Left ventricle myocardium inferior (tissue), 1 donor: ENCODE measurements at regions not wholly inside any gene's neighbourhood (a gene's known extent, or its start where the extent isn't known, plus 50 kb on each side); places are given as distances from the start of the nearest gene placed in this dataset.

Experiments used
- DNase-seq: peaks from one replicate; pipeline ENCODE4 v3.0.0-alpha.2; 2020
- H3K27ac ChIP-seq: fragments of 200-600 bp; replicated peaks from 2 replicates; pipeline ENCODE4 v1.8.0; 2021
- H3K27me3 ChIP-seq: fragments of 200-600 bp; 2 replicates; pipeline ENCODE4 v1.8.0; 2021; ENCODE audit warnings: low read depth
- H3K36me3 ChIP-seq: fragments of 200-600 bp; 2 replicates; pipeline ENCODE4 v1.8.0; 2021
- H3K4me1 ChIP-seq: fragments of 200-600 bp; 2 replicates; pipeline ENCODE4 v1.8.0; 2021
- H3K4me3 ChIP-seq: fragments of 200-600 bp; 2 replicates; pipeline ENCODE4 v1.8.0; 2021; ENCODE audit warnings: mild to moderate bottlenecking, moderate library complexity
- H3K9me3 ChIP-seq: fragments of 200-600 bp; replicated peaks from 2 replicates; pipeline ENCODE4 v1.8.0; 2021
- CTCF ChIP-seq: fragments of 200-600 bp; IDR thresholded peaks from 2 replicates; pipeline ENCODE4 v1.8.0; 2021; ENCODE audit warnings: antibody characterized with exemption, mild to moderate bottlenecking, borderline replicate concordance
- intact Hi-C: fragments of 100-400 bp; cut with micrococcal nuclease; formaldehyde crosslinking; loops from one replicate; pipeline ENCODE4 v1.11.0; 2022
- donor health status: DM: no; HTN: yes; CAD: no; lungs with severe emphysema.

- intact Hi-C loops, result no loop called here
Measured at GRCh38 chr12:123091230-123092150, 59.4 kb downstream of the PITPNM2 start.

GRCh38 chr12:123089631-123090353 lies 61.1 kb downstream of the PITPNM2 start:
- H3K9me3 ChIP-seq, result peaks cover 7% of the 10 kb centered on the region
- no peaks in the 10 kb centered on the region for H3K27me3 ChIP-seq
- peaks cover 94% of the 10 kb centered on the region for H3K4me1 ChIP-seq
- no peaks in the 10 kb centered on the region for H3K36me3 ChIP-seq
- H3K27ac ChIP-seq, result peak overlapping the region; percentile 81
- intact Hi-C loops, result no loop called here
- no peak for DNase-seq
- no peak for TF ChIP-seq CTCF
- H3K4me3 ChIP-seq, result no peak overlapping the region

More at GRCh38 chr12:123091230-123092150, 59.4 kb downstream of the PITPNM2 start:
- Histone ChIP-seq H3K36me3 (no peaks in the 10 kb centered on the region), H3K27me3 (no peaks in the 10 kb centered on the region), H3K4me3 (no peak overlapping the region), H3K9me3 (peaks cover 7% of the 10 kb centered on the region), H3K27ac (peak overlapping the region; percentile 1), H3K4me1 (peaks cover 94% of the 10 kb centered on the region)
- TF ChIP-seq CTCF, result no peak
- no peak for DNase-seq

- Histone ChIP-seq H3K9me3 (peaks cover 7% of the 10 kb centered on the region), H3K27me3 (no peaks in the 10 kb centered on the region), H3K36me3 (no peaks in the 10 kb centered on the region), H3K27ac (peak overlapping the region; percentile 81), H3K4me1 (peaks cover 94% of the 10 kb centered on the region), H3K4me3 (no peak overlapping the region)
- intact Hi-C loops, result no loop called here
- DNase-seq, result no peak
- TF ChIP-seq CTCF, result no peak
Measured at GRCh38 chr12:123089140-123089539, 61.8 kb downstream of the PITPNM2 start.

GRCh38 chr12:123085730-123086487 lies 65.0 kb downstream of the PITPNM2 start:
- H3K4me1 ChIP-seq, result peaks cover 100% of the 10 kb centered on the region
- peak overlapping the region; percentile 81 for H3K27ac ChIP-seq
- peak; percentile 62 for DNase-seq
- H3K4me3 ChIP-seq, result no peak overlapping the region
- intact Hi-C loops, result no loop called here
- no peak for TF ChIP-seq CTCF
- H3K27me3 ChIP-seq, result no peaks in the 10 kb centered on the region
- peaks cover 7% of the 10 kb centered on the region for H3K9me3 ChIP-seq
- H3K36me3 ChIP-seq, result no peaks in the 10 kb centered on the region

- H3K27me3 ChIP-seq, result no peaks in the 10 kb centered on the region
- no peak overlapping the region for H3K4me3 ChIP-seq
- intact Hi-C loops, result no loop called here
- H3K4me1 ChIP-seq, result peaks cover 99% of the 10 kb centered on the region
- H3K27ac ChIP-seq, result peak overlapping the region; percentile 81
- no peak for DNase-seq
- H3K9me3 ChIP-seq, result peaks cover 3% of the 10 kb centered on the region
- H3K36me3 ChIP-seq, result no peaks in the 10 kb centered on the region
- no peak for TF ChIP-seq CTCF
Measured at GRCh38 chr12:123085066-123085465, 65.8 kb downstream of the PITPNM2 start.
